Body of pancreas (tissue), 4 donors: ENCODE measurements at regions not wholly inside any gene's neighbourhood (a gene's known extent, or its start where the extent isn't known, plus 50 kb on each side); places are given as distances from the start of the nearest gene placed in this dataset.

Experiments
- CTCF ChIP-seq, 7 experiments: fragments of 450-650 bp in 4 of 7; fragments of 200-600 bp in 3 of 7; sonication (generic) in 3 of 7; IDR thresholded peaks; one replicate each; pipeline ENCODE4 v1.5.1; 2016 to 2019; ENCODE audit warnings: antibody characterized with exemption in 7 of 7
- POLR2A ChIP-seq, 3 donors: fragments of 450-650 bp; IDR thresholded peaks; one replicate each; pipeline ENCODE4 v1.6.1; 2016; ENCODE audit warnings: antibody characterized with exemption in 3 of 3, mild to moderate bottlenecking in 2 of 3

GRCh38 chr3:118480101-118480860 lies 554.4 kb downstream of the IGSF11 start:
- TF ChIP-seq CTCF (IDR thresholded peaks at IDR 0.05) (no peak), POLR2A (IDR thresholded peaks at IDR 0.05) (no peak)
